HG03095 (cell line): ENCODE measurements at regions not wholly inside any gene's neighbourhood (a gene's known extent, or its start where the extent isn't known, plus 50 kb on each side); places are given as distances from the start of the nearest gene placed in this dataset.

Experiments used
- ATAC-seq: cut with Tn5 transposase; IDR thresholded peaks from one replicate; pipeline ENCODE4 v1.9.1; 2021; ENCODE audit warnings: moderate library complexity; ENCODE audit not compliant: unreplicated experiment

- no peak for ATAC-seq
Measured at GRCh38 chr4:182189103-182189878, 53.9 kb upstream of the TENM3 start.

GRCh38 chr4:182190306-182190705 lies 52.9 kb upstream of the TENM3 start:
- no peak for ATAC-seq

- ATAC-seq, result no peak
Measured at GRCh38 chr4:182192511-182193181, 50.6 kb upstream of the TENM3 start.

GRCh38 chr4:182193311-182193710 lies 49.9 kb upstream of the TENM3 start:
- no peak for ATAC-seq
